Memory B cell (primary cell): ENCODE measurements at regions not wholly inside any gene's neighbourhood (a gene's known extent, or its start where the extent isn't known, plus 50 kb on each side); places are given as distances from the start of the nearest gene placed in this dataset.

Source experiments
- ATAC-seq: fragments of 150-1000 bp; cut with Tn5 transposase; 2 replicates; pipeline ENCODE4 v1.10.0; 2021; ENCODE audit warnings: low read depth, mild to moderate bottlenecking, moderate library complexity
- DNase-seq, 2 donors: peaks; one replicate each; pipeline ENCODE4 v3.0.0; 2022; ENCODE audit warnings: low spot score in 2 of 2
- H3K27ac Mint-ChIP-seq: one replicate; pipeline ENCODE4 v1.8.0; 2022; ENCODE audit warnings: mild to moderate bottlenecking, moderate library complexity, mixed read lengths
- H3K27me3 Mint-ChIP-seq: one replicate; pipeline ENCODE4 v1.8.0; 2022; ENCODE audit warnings: mixed read lengths
- H3K36me3 Mint-ChIP-seq: one replicate; pipeline ENCODE4 v1.8.0; 2022; ENCODE audit warnings: mild to moderate bottlenecking, mixed read lengths
- H3K4me1 Mint-ChIP-seq: one replicate; pipeline ENCODE4 v1.8.0; 2022; ENCODE audit warnings: mixed read lengths
- H3K4me3 Mint-ChIP-seq: one replicate; pipeline ENCODE4 v1.8.0; 2022; ENCODE audit warnings: mild to moderate bottlenecking, moderate library complexity, mixed read lengths
- H3K9me3 Mint-ChIP-seq: one replicate; pipeline ENCODE4 v1.8.0; 2022; ENCODE audit warnings: mixed read lengths

GRCh38 chr4:128376303-128376702 lies 88.7 kb upstream of the PGRMC2 start:
- Mint-ChIP-seq H3K4me3 (no peak overlapping the region), H3K27ac (no peak overlapping the region), H3K36me3 (peaks cover 8% of the 10 kb centered on the region), H3K4me1 (peaks cover 2% of the 10 kb centered on the region), H3K9me3 (peaks cover 6% of the 10 kb centered on the region), H3K27me3 (no peaks in the 10 kb centered on the region)
- DNase-seq (no peak), ATAC-seq (no peak)

- no peak overlapping the region for H3K4me3 Mint-ChIP-seq
Measured at GRCh38 chr4:128373628-128374027, 86.0 kb upstream of the PGRMC2 start.

GRCh38 chr4:128371876-128372275 lies 84.3 kb upstream of the PGRMC2 start:
- Mint-ChIP-seq H3K4me1 (no peaks in the 10 kb centered on the region), H3K4me3 (no peak overlapping the region), H3K9me3 (peaks cover 4% of the 10 kb centered on the region), H3K36me3 (peaks cover 8% of the 10 kb centered on the region), H3K27me3 (no peaks in the 10 kb centered on the region), H3K27ac (no peak overlapping the region)
- ATAC-seq (no peak), DNase-seq (no peak)

More at GRCh38 chr4:128373628-128374027, 86.0 kb upstream of the PGRMC2 start:
- H3K9me3 Mint-ChIP-seq, result peaks cover 6% of the 10 kb centered on the region
- ATAC-seq (no peak), DNase-seq (no peak)
- H3K4me1 Mint-ChIP-seq, result no peaks in the 10 kb centered on the region
- H3K27ac Mint-ChIP-seq, result no peak overlapping the region
- H3K36me3 Mint-ChIP-seq, result peaks cover 12% of the 10 kb centered on the region
- no peaks in the 10 kb centered on the region for H3K27me3 Mint-ChIP-seq

- Mint-ChIP-seq H3K4me3 (no peak overlapping the region), H3K9me3 (peaks cover 2% of the 10 kb centered on the region), H3K36me3 (peaks cover 8% of the 10 kb centered on the region), H3K4me1 (no peaks in the 10 kb centered on the region), H3K27me3 (no peaks in the 10 kb centered on the region), H3K27ac (no peak overlapping the region)
- ATAC-seq (no peak), DNase-seq (no peak)
Measured at GRCh38 chr4:128371001-128371777, 83.6 kb upstream of the PGRMC2 start.

GRCh38 chr4:128366212-128366611 lies 78.6 kb upstream of the PGRMC2 start:
- Mint-ChIP-seq H3K4me3 (no peak overlapping the region), H3K27ac (no peak overlapping the region), H3K27me3 (no peaks in the 10 kb centered on the region), H3K4me1 (no peaks in the 10 kb centered on the region), H3K36me3 (peaks cover 6% of the 10 kb centered on the region), H3K9me3 (no peaks in the 10 kb centered on the region)
- ATAC-seq (no peak), DNase-seq (no peak)

- H3K27me3 Mint-ChIP-seq, result no peaks in the 10 kb centered on the region
- no peak overlapping the region for H3K4me3 Mint-ChIP-seq
- ATAC-seq (no peak), DNase-seq (no peak)
- no peaks in the 10 kb centered on the region for H3K9me3 Mint-ChIP-seq
- H3K27ac Mint-ChIP-seq, result no peak overlapping the region
- no peaks in the 10 kb centered on the region for H3K4me1 Mint-ChIP-seq
- peaks cover 3% of the 10 kb centered on the region for H3K36me3 Mint-ChIP-seq
Measured at GRCh38 chr4:128364565-128364964, 77.0 kb upstream of the PGRMC2 start.

- H3K4me1 Mint-ChIP-seq, result no peaks in the 10 kb centered on the region
- no peaks in the 10 kb centered on the region for H3K36me3 Mint-ChIP-seq
- no peak for ATAC-seq
- no peaks in the 10 kb centered on the region for H3K9me3 Mint-ChIP-seq
- no peak for DNase-seq
- H3K4me3 Mint-ChIP-seq, result no peak overlapping the region
- no peak overlapping the region for H3K27ac Mint-ChIP-seq
- H3K27me3 Mint-ChIP-seq, result no peaks in the 10 kb centered on the region
Measured at GRCh38 chr4:128363966-128364365, 76.4 kb upstream of the PGRMC2 start.

GRCh38 chr4:128362760-128363159 lies 75.1 kb upstream of the PGRMC2 start:
- no peaks in the 10 kb centered on the region for H3K4me1 Mint-ChIP-seq

GRCh38 chr4:128359422-128359821 lies 71.8 kb upstream of the PGRMC2 start:
- H3K4me1 Mint-ChIP-seq, result no peaks in the 10 kb centered on the region
- peaks cover 6% of the 10 kb centered on the region for H3K36me3 Mint-ChIP-seq
- no peaks in the 10 kb centered on the region for H3K9me3 Mint-ChIP-seq
- DNase-seq (no peak), ATAC-seq (no peak)
- H3K27me3 Mint-ChIP-seq, result no peaks in the 10 kb centered on the region
- H3K4me3 Mint-ChIP-seq, result no peak overlapping the region
- no peak overlapping the region for H3K27ac Mint-ChIP-seq

More at GRCh38 chr4:128362760-128363159, 75.1 kb upstream of the PGRMC2 start:
- DNase-seq (no peak), ATAC-seq (no peak)
- H3K27me3 Mint-ChIP-seq, result no peaks in the 10 kb centered on the region
- H3K27ac Mint-ChIP-seq, result no peak overlapping the region
- H3K4me3 Mint-ChIP-seq, result no peak overlapping the region
- no peaks in the 10 kb centered on the region for H3K9me3 Mint-ChIP-seq
- H3K36me3 Mint-ChIP-seq, result no peaks in the 10 kb centered on the region

- Mint-ChIP-seq H3K27me3 (no peaks in the 10 kb centered on the region), H3K36me3 (peaks cover 6% of the 10 kb centered on the region), H3K4me1 (no peaks in the 10 kb centered on the region), H3K27ac (no peak overlapping the region), H3K9me3 (no peaks in the 10 kb centered on the region), H3K4me3 (no peak overlapping the region)
- no peak for DNase-seq
- no peak for ATAC-seq
Measured at GRCh38 chr4:128358913-128359279, 71.3 kb upstream of the PGRMC2 start.

- Mint-ChIP-seq H3K36me3 (peaks cover 6% of the 10 kb centered on the region), H3K4me3 (no peak overlapping the region), H3K27ac (no peak overlapping the region), H3K9me3 (no peaks in the 10 kb centered on the region), H3K4me1 (no peaks in the 10 kb centered on the region), H3K27me3 (no peaks in the 10 kb centered on the region)
- ATAC-seq (no peak), DNase-seq (no peak)
Measured at GRCh38 chr4:128358231-128358912, 70.8 kb upstream of the PGRMC2 start.

GRCh38 chr4:128357286-128357685 lies 69.7 kb upstream of the PGRMC2 start:
- peaks cover 6% of the 10 kb centered on the region for H3K36me3 Mint-ChIP-seq
- no peak overlapping the region for H3K27ac Mint-ChIP-seq
- no peak for ATAC-seq
- H3K27me3 Mint-ChIP-seq, result no peaks in the 10 kb centered on the region
- no peak for DNase-seq
- H3K9me3 Mint-ChIP-seq, result peaks cover 1% of the 10 kb centered on the region
- H3K4me1 Mint-ChIP-seq, result no peaks in the 10 kb centered on the region
- no peak overlapping the region for H3K4me3 Mint-ChIP-seq

- Mint-ChIP-seq H3K9me3 (peaks cover 1% of the 10 kb centered on the region), H3K27ac (no peak overlapping the region), H3K4me3 (no peak overlapping the region), H3K27me3 (no peaks in the 10 kb centered on the region), H3K4me1 (no peaks in the 10 kb centered on the region), H3K36me3 (peaks cover 6% of the 10 kb centered on the region)
- ATAC-seq (no peak), DNase-seq (no peak)
Measured at GRCh38 chr4:128355305-128355704, 67.7 kb upstream of the PGRMC2 start.

- DNase-seq (no peak), ATAC-seq (no peak)
- no peak overlapping the region for H3K27ac Mint-ChIP-seq
- no peaks in the 10 kb centered on the region for H3K27me3 Mint-ChIP-seq
- H3K4me1 Mint-ChIP-seq, result no peaks in the 10 kb centered on the region
- peaks cover 9% of the 10 kb centered on the region for H3K36me3 Mint-ChIP-seq
- H3K4me3 Mint-ChIP-seq, result no peak overlapping the region
- H3K9me3 Mint-ChIP-seq, result peaks cover 1% of the 10 kb centered on the region
Measured at GRCh38 chr4:128354205-128354821, 66.7 kb upstream of the PGRMC2 start.
